HepG2 (cell line): ENCODE measurements at regions not wholly inside any gene's neighbourhood (a gene's known extent, or its start where the extent isn't known, plus 50 kb on each side); places are given as distances from the start of the nearest gene placed in this dataset.
A peak's percentile ranks its signal among the peaks of the same experiment; 100 is the strongest.

ENCODE experiments used
- AHR ChIP-seq: IDR thresholded peaks from 2 replicates; pipeline ENCODE4 v1.6.1; 2018; ENCODE audit warnings: missing genetic modification reagents, missing compliant biosample characterization
- ATAD3A ChIP-seq: sonication (generic); formaldehyde crosslinking; IDR thresholded peaks from 2 replicates; pipeline ENCODE4 v1.4.0; 2020; ENCODE audit warnings: missing genetic modification reagents
- DPF2 ChIP-seq: sonication (generic); formaldehyde crosslinking; IDR thresholded peaks from 2 replicates; pipeline ENCODE4 v1.4.0; 2020; ENCODE audit warnings: mild to moderate bottlenecking, low read depth, missing genetic modification reagents, borderline replicate concordance
- EEA1 ChIP-seq: sonication (generic); formaldehyde crosslinking; IDR thresholded peaks from 2 replicates; pipeline ENCODE4 v1.5.1; 2020; ENCODE audit warnings: mild to moderate bottlenecking, missing genetic modification reagents, borderline replicate concordance
- EP300 ChIP-seq, 3 experiments: sonication (generic) in 1 of 3; formaldehyde crosslinking in 1 of 3; IDR thresholded peaks; 2 replicates each; pipeline versions ENCODE4 v1.5.1 to v1.6.1; 2011 to 2020; ENCODE audit warnings: low read depth in 2 of 3, low read length in 2 of 3, borderline replicate concordance in 1 of 3, improper control_type of control experiment in 1 of 3, mild to moderate bottlenecking in 1 of 3, missing genetic modification reagents in 1 of 3, moderate library complexity in 1 of 3
- FOSL1 ChIP-seq: sonication (generic); formaldehyde crosslinking; IDR thresholded peaks from 2 replicates; pipeline ENCODE4 v1.9.0; 2021; ENCODE audit warnings: missing genetic modification reagents, borderline replicate concordance
- GLMP ChIP-seq: sonication (generic); formaldehyde crosslinking; IDR thresholded peaks from 2 replicates; pipeline ENCODE4 v1.9.0; 2021; ENCODE audit warnings: missing genetic modification reagents, mild to moderate bottlenecking, borderline replicate concordance
- HHEX ChIP-seq: IDR thresholded peaks from 2 replicates; pipeline ENCODE4 v1.6.1; 2016; ENCODE audit warnings: control low read depth
- KLF15 ChIP-seq: sonication (generic); formaldehyde crosslinking; IDR thresholded peaks from 2 replicates; pipeline ENCODE4 v1.8.1; 2023; ENCODE audit warnings: borderline replicate concordance, mild to moderate bottlenecking, inconsistent platforms, missing genetic modification reagents, mixed read lengths
- MTF2 ChIP-seq: sonication (generic); formaldehyde crosslinking; IDR thresholded peaks from 2 replicates; pipeline ENCODE4 v1.5.0; 2020; ENCODE audit warnings: missing genetic modification reagents, borderline replicate concordance
- NFKBIZ ChIP-seq: IDR thresholded peaks from 2 replicates; pipeline ENCODE4 v1.6.1; 2018; ENCODE audit warnings: missing genetic modification reagents, missing compliant biosample characterization
- NFRKB ChIP-seq: fragments of 450-650 bp; IDR thresholded peaks from 2 replicates; pipeline ENCODE4 v1.6.1; 2017
- PAXIP1 ChIP-seq: sonication (generic); formaldehyde crosslinking; conservative IDR thresholded peaks from 2 replicates; pipeline ENCODE4 v1.4.0; 2020; ENCODE audit warnings: mild to moderate bottlenecking, missing genetic modification reagents, moderate library complexity
- RARA ChIP-seq: IDR thresholded peaks from 2 replicates; pipeline ENCODE4 v1.6.1; 2016; ENCODE audit warnings: missing genetic modification reagents, missing compliant biosample characterization
- RELA ChIP-seq: sonication (generic); formaldehyde crosslinking; IDR thresholded peaks from 2 replicates; pipeline ENCODE4 v1.4.0; 2020; ENCODE audit warnings: missing genetic modification reagents
- SAFB2 ChIP-seq: sonication (generic); formaldehyde crosslinking; IDR thresholded peaks from 2 replicates; pipeline ENCODE4 v1.5.1; 2020; ENCODE audit warnings: missing genetic modification reagents, low read depth, mild to moderate bottlenecking, borderline replicate concordance
- SALL2 ChIP-seq: sonication (generic); formaldehyde crosslinking; IDR thresholded peaks from 2 replicates; pipeline ENCODE4 v1.8.1; 2023; ENCODE audit warnings: mild to moderate bottlenecking, missing genetic modification reagents, inconsistent platforms
- SMYD3 ChIP-seq: sonication (generic); formaldehyde crosslinking; IDR thresholded peaks from 2 replicates; pipeline ENCODE4 v1.8.1; 2023; ENCODE audit warnings: mild to moderate bottlenecking, missing genetic modification reagents
- TRIM24 ChIP-seq: sonication (generic); formaldehyde crosslinking; IDR thresholded peaks from 2 replicates; pipeline ENCODE4 v1.8.0; 2022; ENCODE audit warnings: mild to moderate bottlenecking, missing genetic modification reagents
- YEATS4 ChIP-seq: sonication (generic); formaldehyde crosslinking; IDR thresholded peaks from 2 replicates; pipeline ENCODE4 v1.4.0; 2020; ENCODE audit warnings: missing genetic modification reagents, borderline replicate concordance
- ZMAT5 ChIP-seq: sonication (generic); formaldehyde crosslinking; IDR thresholded peaks from 2 replicates; pipeline ENCODE4 v1.5.0; 2020; ENCODE audit warnings: mild to moderate bottlenecking, low read depth, missing genetic modification reagents, borderline replicate concordance
- ZNF276 ChIP-seq: sonication (generic); formaldehyde crosslinking; IDR thresholded peaks from 2 replicates; pipeline ENCODE4 v1.4.0; 2020; ENCODE audit warnings: mild to moderate bottlenecking, low read depth, missing genetic modification reagents
- ZNF776 ChIP-seq: sonication (generic); formaldehyde crosslinking; IDR thresholded peaks from 2 replicates; pipeline ENCODE4 v1.4.0; 2020; ENCODE audit warnings: mild to moderate bottlenecking, missing genetic modification reagents

- TF ChIP-seq PAXIP1 (CRISPR knock-in tag) (peak; percentile 34; the same call in 1 of the 2 replicates), SMYD3 (CRISPR knock-in tag) (no peak), NFRKB (no peak), RARA (CRISPR knock-in tag) (peak; percentile 37; the same call in 1 of the 2 replicates), ZNF776 (CRISPR knock-in tag) (no peak), FOSL1 (no peak), DPF2 (CRISPR knock-in tag) (peak; percentile 33; the same call in 1 of the 2 replicates), RELA (CRISPR knock-in tag) (no peak), SAFB2 (CRISPR knock-in tag) (no peak), ZNF276 (CRISPR knock-in tag) (no peak), EP300 (IDR thresholded peaks at IDR 0.05; ENCODE audit: low read depth in 2 of 2, low read length in 2 of 2) (0 out of 4 replicates have a peak, but pooled peaks of 1 of the 2 experiments have one; percentile 9), EP300 (CRISPR knock-in tag; IDR thresholded peaks at IDR 0.05; ENCODE audit: borderline replicate concordance) (no peak), GLMP (CRISPR knock-in tag) (no peak), AHR (CRISPR knock-in tag) (no peak), SALL2 (CRISPR knock-in tag) (no peak), MTF2 (CRISPR knock-in tag) (no peak), KLF15 (CRISPR knock-in tag) (no peak), ATAD3A (CRISPR knock-in tag) (no peak), ZMAT5 (CRISPR knock-in tag) (no peak), HHEX (no peak), NFKBIZ (CRISPR knock-in tag) (no peak), TRIM24 (no peak), EEA1 (CRISPR knock-in tag) (no peak), YEATS4 (CRISPR knock-in tag) (no peak)
These were observed 136.8 kb downstream of the IGF1 start (continued) for GRCh38 chr12:102343361-102344121.
